H9 (cell line): ENCODE measurements at regions not wholly inside any gene's neighbourhood (a gene's known extent, or its start where the extent isn't known, plus 50 kb on each side); places are given as distances from the start of the nearest gene placed in this dataset.

Experiments used
- DNase-seq: peaks from one replicate; pipeline ENCODE4 v3.0.0-alpha.2; 2017
- H2AFZ ChIP-seq: one replicate; pipeline ENCODE4 v1.6.1; 2013; ENCODE audit warnings: mild to moderate bottlenecking, low read length, control low read depth, moderate library complexity
- H2AK5ac ChIP-seq: 2 replicates; pipeline ENCODE4 v1.6.1; 2013; ENCODE audit warnings: low read length, control low read depth, mixed read lengths; ENCODE audit not compliant: insufficient read length
- H2BK120ac ChIP-seq: one replicate; pipeline ENCODE4 v1.6.1; 2013; ENCODE audit warnings: low read depth, mild to moderate bottlenecking, low read length, control low read depth, inconsistent platforms; ENCODE audit not compliant: poor library complexity, severe bottlenecking
- H2BK12ac ChIP-seq: 2 replicates; pipeline ENCODE4 v1.6.1; 2013; ENCODE audit warnings: low read length, control low read depth, mixed read lengths, low read depth; ENCODE audit not compliant: insufficient read length
- H2BK15ac ChIP-seq: 2 replicates; pipeline ENCODE4 v1.6.1; 2013; ENCODE audit warnings: low read depth, low read length, control low read depth
- H2BK20ac ChIP-seq: one replicate; pipeline ENCODE4 v1.6.1; 2013; ENCODE audit warnings: low read depth, mild to moderate bottlenecking, low read length, control low read depth, inconsistent platforms; ENCODE audit not compliant: poor library complexity, severe bottlenecking
- H2BK5ac ChIP-seq: 2 replicates; pipeline ENCODE4 v1.6.1; 2013; ENCODE audit warnings: low read length, control low read depth, mixed read lengths; ENCODE audit not compliant: insufficient read length
- H3K14ac ChIP-seq: 2 replicates; pipeline ENCODE4 v1.6.1; 2013; ENCODE audit warnings: low read length, control low read depth; ENCODE audit not compliant: insufficient read depth
- H3K18ac ChIP-seq: 2 replicates; pipeline ENCODE4 v1.6.1; 2013; ENCODE audit warnings: low read depth, mild to moderate bottlenecking, mixed read lengths, low read length, control low read depth; ENCODE audit not compliant: insufficient read length
- H3K23ac ChIP-seq: 2 replicates; pipeline ENCODE4 v1.6.1; 2013; ENCODE audit warnings: low read length, control low read depth, mixed read lengths, low read depth; ENCODE audit not compliant: insufficient read length
- H3K23me2 ChIP-seq: 2 replicates; pipeline ENCODE4 v1.6.1; 2013; ENCODE audit warnings: low read depth, mild to moderate bottlenecking, mixed read lengths, low read length, control low read depth; ENCODE audit not compliant: insufficient read length, poor library complexity, severe bottlenecking
- H3K27ac ChIP-seq: 2 replicates; pipeline ENCODE4 v1.5.1; 2013; ENCODE audit warnings: low read length, control low read depth, mixed read lengths, low read depth; ENCODE audit not compliant: insufficient read length
- H3K27me3 ChIP-seq: 2 replicates; pipeline ENCODE4 v1.6.1; 2013; ENCODE audit warnings: low read length, control low read depth, inconsistent platforms; ENCODE audit not compliant: insufficient read depth
- H3K4ac ChIP-seq: 2 replicates; pipeline ENCODE4 v1.6.1; 2013; ENCODE audit warnings: low read depth, mild to moderate bottlenecking, control low read depth, inconsistent platforms, low read length, moderate library complexity
- H3K4me1 ChIP-seq: 2 replicates; pipeline ENCODE4 v1.6.1; 2013; ENCODE audit warnings: low read length, control low read depth, inconsistent platforms; ENCODE audit not compliant: insufficient read depth
- H3K4me2 ChIP-seq: 2 replicates; pipeline ENCODE4 v1.6.1; 2013; ENCODE audit warnings: low read length, control low read depth, mixed read lengths; ENCODE audit not compliant: insufficient read length, insufficient read depth
- H3K56ac ChIP-seq: 2 replicates; pipeline ENCODE4 v1.6.1; 2013; ENCODE audit warnings: low read depth, mild to moderate bottlenecking, mixed read lengths, low read length, control low read depth; ENCODE audit not compliant: insufficient read length
- H3K79me1 ChIP-seq: 2 replicates; pipeline ENCODE4 v1.6.1; 2013; ENCODE audit warnings: low read depth, mild to moderate bottlenecking, moderate library complexity, low read length, control low read depth, inconsistent platforms; ENCODE audit not compliant: insufficient read depth, poor library complexity, severe bottlenecking
- H3K79me2 ChIP-seq: 2 replicates; pipeline ENCODE4 v1.6.1; 2013; ENCODE audit warnings: low read length, control low read depth, inconsistent platforms; ENCODE audit not compliant: insufficient read depth
- H3K9ac ChIP-seq: 2 replicates; pipeline ENCODE4 v1.6.1; 2013; ENCODE audit warnings: low read length, control low read depth, mixed read lengths; ENCODE audit not compliant: insufficient read length; ENCODE audit errors: extremely low read depth
- H3K9me3 ChIP-seq: one replicate; pipeline ENCODE4 v1.6.1; 2013; ENCODE audit warnings: low read depth, low read length, inconsistent platforms; ENCODE audit not compliant: control insufficient read depth
- H3T11ph ChIP-seq: one replicate; pipeline ENCODE4 v1.6.1; 2013; ENCODE audit warnings: mild to moderate bottlenecking, low read length, control low read depth, inconsistent platforms
- H4K20me1 ChIP-seq: one replicate; pipeline ENCODE4 v1.6.1; 2013; ENCODE audit not compliant: control insufficient read depth, insufficient read length, insufficient read depth
- H4K5ac ChIP-seq: 2 replicates; pipeline ENCODE4 v1.6.1; 2013; ENCODE audit warnings: low read depth, mild to moderate bottlenecking, mixed read lengths, low read length, control low read depth; ENCODE audit not compliant: insufficient read length
- H4K8ac ChIP-seq: replicated peaks from 2 replicates; pipeline ENCODE4 v1.6.1; 2013; ENCODE audit warnings: low read length, control low read depth, mixed read lengths, low read depth; ENCODE audit not compliant: insufficient read length
- H4K91ac ChIP-seq: 2 replicates; pipeline ENCODE4 v1.6.1; 2013; ENCODE audit warnings: low read depth, mild to moderate bottlenecking, moderate library complexity, mixed read lengths, low read length, control low read depth; ENCODE audit not compliant: insufficient read length
- H3K27ac Mint-ChIP-seq, 3 experiments: 2 replicates in 2 of 3; 3 replicates in 1 of 3; pipeline ENCODE4 v1.8.0; 2020 to 2021; ENCODE audit warnings: mixed read lengths in 3 of 3, mild to moderate bottlenecking in 1 of 3, moderate library complexity in 1 of 3
- H3K27me3 Mint-ChIP-seq: 2 replicates; pipeline ENCODE4 v1.8.0; 2021; ENCODE audit warnings: low read depth, mild to moderate bottlenecking, moderate library complexity, mixed read lengths
- H3K36me3 Mint-ChIP-seq, 3 experiments: 2 replicates in 2 of 3; 3 replicates in 1 of 3; pipeline ENCODE4 v1.8.0; 2020 to 2021; ENCODE audit warnings: low read depth in 3 of 3, mixed read lengths in 3 of 3; ENCODE audit not compliant: insufficient read depth in 1 of 3
- H3K4me1 Mint-ChIP-seq, 2 experiments: 2 replicates each; pipeline ENCODE4 v1.8.0; 2020; ENCODE audit warnings: mixed read lengths in 2 of 2
- H3K4me3 Mint-ChIP-seq, 2 experiments: 2 replicates in 1 of 2; 3 replicates in 1 of 2; pipeline ENCODE4 v1.8.0; 2020 to 2021; ENCODE audit warnings: mild to moderate bottlenecking in 2 of 2, mixed read lengths in 2 of 2, moderate library complexity in 1 of 2
- H3K9me3 Mint-ChIP-seq, 2 experiments: 2 replicates in 1 of 2; 3 replicates in 1 of 2; pipeline ENCODE4 v1.8.0; 2020; ENCODE audit warnings: mild to moderate bottlenecking in 2 of 2, mixed read lengths in 2 of 2, moderate library complexity in 1 of 2
- CTCF ChIP-seq: fragments of 200-600 bp; sonication (generic); conservative IDR thresholded peaks from 3 replicates; pipeline ENCODE4 v1.8.0; 2021; ENCODE audit warnings: antibody characterized with exemption, mild to moderate bottlenecking
- WGBS: extraction: QIAGEN DNeasy Blood & Tissue Kit; methylation state at CpG from one replicate; pipeline ENCODE4 v1.1.7; 2013; ENCODE audit warnings: missing lambda C conversion rate, low lambda C conversion rate, mixed read lengths; ENCODE audit not compliant: insufficient read length; ENCODE audit errors: extremely low coverage; 5-methylcytosine and 5-hydroxymethylcytosine counted together

GRCh38 chr6:74044417-74045096 is 348.6 kb downstream of the CD109 start:
- Histone ChIP-seq H4K5ac (no peak overlapping the region), H3K27ac (no peak overlapping the region), H4K20me1 (no peaks in the 10 kb centered on the region), H3K9ac (no peak overlapping the region), H3K18ac (no peak overlapping the region), H2BK15ac (no peak overlapping the region), H3K9me3 (no peaks in the 10 kb centered on the region), H3K14ac (no peak overlapping the region), H4K8ac (no peak overlapping the region), H3K27me3 (no peaks in the 10 kb centered on the region), H3K56ac (no peak overlapping the region), H2AK5ac (no peak overlapping the region), H3T11ph (no peak overlapping the region), H3K79me2 (no peaks in the 10 kb centered on the region), H2BK120ac (no peak overlapping the region), H4K91ac (no peak overlapping the region), H2BK5ac (no peak overlapping the region), H3K4me1 (peaks cover 6% of the 10 kb centered on the region; the same call in 1 of the 2 replicates), H3K23ac (no peak overlapping the region), H3K79me1 (no peaks in the 10 kb centered on the region), H3K4ac (no peak overlapping the region), H2BK20ac (no peak overlapping the region), H2BK12ac (no peak overlapping the region), H3K23me2 (no peaks in the 10 kb centered on the region), H2AFZ (no peak overlapping the region), H3K4me2 (no peak overlapping the region)
- Mint-ChIP-seq H3K27ac (no peak overlapping the region), H3K36me3 (no peaks in the 10 kb centered on the region; a peak in 2 of 7 replicates), H3K4me1 (peaks cover 5 to 10% of the 10 kb centered on the region in 2 experiments), H3K27me3 (no peaks in the 10 kb centered on the region), H3K4me3 (no peak overlapping the region), H3K9me3 (peaks cover 0 to 3% of the 10 kb centered on the region in 2 experiments; a peak in 3 of 5 replicates)
- no peak for DNase-seq
- no CpG with 5 or more reads among the region's 3 CpGs for WGBS
- no peak for TF ChIP-seq CTCF
